Esophagus muscularis mucosa (tissue), 4 donors: ENCODE measurements at regions not wholly inside any gene's neighbourhood (a gene's known extent, or its start where the extent isn't known, plus 50 kb on each side); places are given as distances from the start of the nearest gene placed in this dataset.
"Not testable (repeated sequence)": the region's sequence is repeated elsewhere in the genome, so short reads cannot be mapped to it uniquely, and the experiment has no call there.

ENCODE experiments used
- DNase-seq: peaks from one replicate; pipeline ENCODE4 v3.0.0-alpha.2; 2017; ENCODE audit errors: extremely low spot score
- H3K27ac ChIP-seq, 4 donors: fragments of 200-600 bp; sonication (generic); replicated peaks in 1 of 4; 1 replicate in 3 of 4; 2 replicates in 1 of 4; pipeline ENCODE4 v1.5.1; 2016 to 2019; ENCODE audit warnings: mild to moderate bottlenecking in 1 of 4
- H3K27me3 ChIP-seq, 4 donors: fragments of 200-600 bp; sonication (generic); one replicate each; pipeline versions ENCODE4 v1.5.1 to v1.6.0; 2016 to 2019
- H3K36me3 ChIP-seq, 4 donors: fragments of 200-600 bp; sonication (generic); one replicate each; pipeline ENCODE4 v1.5.1; 2016 to 2019
- H3K4me1 ChIP-seq, 4 donors: fragments of 200-600 bp; sonication (generic); one replicate each; pipeline ENCODE4 v1.5.1; 2016 to 2019
- H3K4me3 ChIP-seq, 4 donors: fragments of 200-600 bp; sonication (generic); 1 replicate in 2 of 4; 2 replicates in 2 of 4; pipeline ENCODE4 v1.5.1; 2016 to 2019; ENCODE audit warnings: mild to moderate bottlenecking in 4 of 4, moderate library complexity in 1 of 4
- H3K9me3 ChIP-seq, 4 donors: fragments of 200-600 bp; sonication (generic); 1 replicate in 3 of 4; 2 replicates in 1 of 4; pipeline ENCODE4 v1.5.1; 2016 to 2019
- EP300 ChIP-seq: sonication (generic); formaldehyde crosslinking; IDR thresholded peaks from one replicate; pipeline ENCODE4 v1.6.1; 2017; ENCODE audit warnings: antibody characterized with exemption
- POLR2A ChIP-seq: fragments of 450-650 bp; IDR thresholded peaks from one replicate; pipeline ENCODE4 v1.6.1; 2017; ENCODE audit warnings: antibody characterized with exemption, moderate library complexity, mild to moderate bottlenecking, low read depth
- POLR2AphosphoS5 ChIP-seq, 2 donors: sonication (generic); formaldehyde crosslinking; IDR thresholded peaks; one replicate each; pipeline ENCODE4 v1.6.1; 2017; ENCODE audit warnings: antibody characterized with exemption in 2 of 2
- WGBS: methylation state at CpG from one replicate; pipeline ENCODE4 v1.1.5; 2018; 5-methylcytosine and 5-hydroxymethylcytosine counted together
- intact Hi-C: fragments of 100-400 bp; cut with DNase I; formaldehyde crosslinking; loops from one replicate; pipeline ENCODE4 v1.15.1; 2023
- TF ChIP-seq, protein P1 (sequence below), 3 experiments: fragments of 200-600 bp in 2 of 3; fragments of 450-650 bp in 1 of 3; sonication (generic) in 2 of 3; IDR thresholded peaks; one replicate each; pipeline ENCODE4 v1.5.1; 2017 to 2019; ENCODE audit warnings: antibody characterized with exemption in 3 of 3, mild to moderate bottlenecking in 2 of 3, moderate library complexity in 1 of 3

DNA sequence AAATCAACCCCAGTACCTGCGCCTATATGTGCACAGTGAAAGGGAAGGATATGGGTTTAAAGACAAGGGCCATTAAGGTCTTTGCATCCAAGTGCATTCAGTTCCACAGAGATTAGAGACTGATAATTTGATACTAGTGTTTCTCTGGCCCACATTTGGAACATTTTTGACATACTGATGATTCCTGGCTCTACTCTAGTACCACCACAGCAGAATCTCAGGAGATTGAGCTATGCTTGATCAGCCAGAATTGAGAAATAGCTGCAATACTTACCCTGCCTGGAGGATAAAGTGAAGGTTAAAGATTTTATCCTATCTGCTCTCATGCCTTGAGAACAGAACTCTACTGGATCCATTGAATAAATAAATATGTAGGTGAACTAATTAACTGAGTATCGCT lies 1267.8 kb downstream of the SUCLG1 start:
- no peaks in the 10 kb centered on the region for H3K36me3 ChIP-seq
- no peak for DNase-seq
- intact Hi-C loops: no loop called here
- no peak overlapping the region for H3K4me3 ChIP-seq
- 67% methylated on average over 2 of the region's 2 CpGs for WGBS
- TF ChIP-seq EP300: no peak
- TF ChIP-seq POLR2A: no peak
- no peak for TF ChIP-seq POLR2AphosphoS5 (IDR thresholded peaks at IDR 0.05)
- TF ChIP-seq, protein P1, sequence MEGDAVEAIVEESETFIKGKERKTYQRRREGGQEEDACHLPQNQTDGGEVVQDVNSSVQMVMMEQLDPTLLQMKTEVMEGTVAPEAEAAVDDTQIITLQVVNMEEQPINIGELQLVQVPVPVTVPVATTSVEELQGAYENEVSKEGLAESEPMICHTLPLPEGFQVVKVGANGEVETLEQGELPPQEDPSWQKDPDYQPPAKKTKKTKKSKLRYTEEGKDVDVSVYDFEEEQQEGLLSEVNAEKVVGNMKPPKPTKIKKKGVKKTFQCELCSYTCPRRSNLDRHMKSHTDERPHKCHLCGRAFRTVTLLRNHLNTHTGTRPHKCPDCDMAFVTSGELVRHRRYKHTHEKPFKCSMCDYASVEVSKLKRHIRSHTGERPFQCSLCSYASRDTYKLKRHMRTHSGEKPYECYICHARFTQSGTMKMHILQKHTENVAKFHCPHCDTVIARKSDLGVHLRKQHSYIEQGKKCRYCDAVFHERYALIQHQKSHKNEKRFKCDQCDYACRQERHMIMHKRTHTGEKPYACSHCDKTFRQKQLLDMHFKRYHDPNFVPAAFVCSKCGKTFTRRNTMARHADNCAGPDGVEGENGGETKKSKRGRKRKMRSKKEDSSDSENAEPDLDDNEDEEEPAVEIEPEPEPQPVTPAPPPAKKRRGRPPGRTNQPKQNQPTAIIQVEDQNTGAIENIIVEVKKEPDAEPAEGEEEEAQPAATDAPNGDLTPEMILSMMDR (IDR thresholded peaks at IDR 0.05): no peak
- no peak overlapping the region for H3K27ac ChIP-seq
- H3K9me3 ChIP-seq: no peaks in the 10 kb centered on the region
- peaks cover 0 to 5% (median 2%) of the 10 kb centered on the region in 4 donors for H3K4me1 ChIP-seq
- no peaks in the 10 kb centered on the region for H3K27me3 ChIP-seq

DNA sequence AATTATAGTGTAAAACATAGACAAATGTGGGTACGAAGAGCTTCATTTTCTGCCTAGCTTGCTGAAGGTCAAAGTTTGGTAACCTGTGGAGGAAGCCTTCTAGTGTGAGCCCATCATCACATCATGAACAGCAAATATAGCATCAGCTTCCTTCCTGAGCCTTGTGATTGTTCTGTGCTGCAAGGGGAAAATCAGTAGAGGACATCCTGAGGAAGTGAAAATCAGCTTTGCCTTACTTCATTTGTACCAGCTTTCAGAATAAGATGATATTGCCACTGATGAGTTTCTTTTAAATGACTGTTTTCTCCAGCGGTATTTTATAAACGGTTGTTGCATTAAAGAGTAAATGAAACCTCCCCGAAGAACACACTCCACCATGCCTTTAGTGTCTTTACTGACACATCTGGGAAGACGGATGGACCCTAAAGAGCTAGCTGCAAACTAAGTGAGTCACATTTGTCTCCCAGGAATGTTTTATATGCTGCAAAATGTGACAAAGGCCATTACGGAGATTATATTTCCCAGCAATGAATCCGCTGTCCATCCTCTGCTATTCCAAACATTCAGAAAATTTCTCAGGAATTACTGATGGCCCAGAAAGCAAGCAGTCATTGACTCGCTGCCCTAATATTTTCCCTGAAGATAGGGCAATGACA lies 1272.8 kb downstream of the SUCLG1 start:
- Histone ChIP-seq H3K4me1 (no peaks in the 10 kb centered on the region), H3K27me3 (no peaks in the 10 kb centered on the region), H3K4me3 (no peak overlapping the region), H3K9me3 (no peaks in the 10 kb centered on the region), H3K36me3 (no peaks in the 10 kb centered on the region), H3K27ac (no peak overlapping the region)
- DNase-seq: no peak
- 70% methylated on average over 8 of the region's 8 CpGs for WGBS
- intact Hi-C loops: no loop called here
- TF ChIP-seq EP300 (no peak), POLR2A (no peak), POLR2AphosphoS5 (IDR thresholded peaks at IDR 0.05) (no peak)
- TF ChIP-seq, protein P1 (IDR thresholded peaks at IDR 0.05): no peak

DNA sequence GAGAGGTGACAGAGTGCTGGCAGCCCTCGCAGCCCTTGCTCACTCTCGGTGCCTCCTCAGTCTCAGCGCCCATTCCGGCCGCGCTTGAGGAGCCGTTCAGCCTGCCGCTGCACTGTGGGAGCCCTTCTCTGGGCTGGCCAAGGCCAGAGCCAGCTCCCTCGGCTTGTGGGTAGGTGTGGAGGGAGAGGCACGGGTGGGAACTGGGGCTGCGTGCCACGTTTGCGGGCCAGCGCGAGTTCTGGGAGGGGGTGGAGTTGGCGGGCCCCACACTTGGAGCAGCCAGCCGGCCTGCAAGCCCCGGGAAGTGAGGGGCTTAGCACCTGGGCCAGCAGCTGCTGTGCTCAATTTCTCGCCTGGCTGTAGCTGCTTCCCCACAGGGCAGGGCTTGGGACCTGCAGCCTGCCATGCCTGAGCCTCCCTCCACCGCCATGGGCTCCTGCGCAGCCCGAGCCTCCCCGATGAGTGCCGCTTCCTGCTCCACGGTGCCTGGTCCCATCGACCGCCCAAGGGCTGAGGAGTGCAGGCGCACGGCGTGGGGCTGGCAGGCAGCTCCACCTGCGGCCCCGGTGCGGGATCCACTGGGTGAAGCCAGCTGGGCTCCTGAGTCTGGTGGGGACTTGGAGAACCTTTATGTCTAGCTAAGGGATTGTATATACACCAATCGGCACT lies 1278.1 kb downstream of the SUCLG1 start:
- WGBS: 91% methylated on average over 17 of the region's 34 CpGs

DNA sequence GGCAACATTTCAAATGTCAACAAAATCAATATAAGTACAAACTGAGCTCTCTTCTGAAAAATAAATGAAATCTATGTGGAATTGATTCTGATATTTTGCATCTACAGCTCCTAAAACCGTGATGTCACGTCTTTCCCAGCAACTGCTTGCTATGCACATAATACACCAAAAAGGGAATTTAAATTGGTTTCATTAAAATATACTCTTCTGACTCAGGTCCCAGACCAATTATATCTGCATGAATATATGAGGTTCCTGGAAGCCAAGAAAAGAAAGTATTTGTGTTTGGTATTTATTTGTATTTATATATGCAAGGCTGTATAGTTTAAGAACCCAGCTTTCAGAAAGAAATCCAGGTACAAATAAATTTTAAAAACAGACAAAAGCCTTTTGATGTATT lies 1282.5 kb downstream of the SUCLG1 start:
- Histone ChIP-seq H3K9me3 (no peaks in the 10 kb centered on the region), H3K36me3 (no peaks in the 10 kb centered on the region), H3K27ac (no peak overlapping the region), H3K27me3 (no peaks in the 10 kb centered on the region), H3K4me1 (no peaks in the 10 kb centered on the region), H3K4me3 (no peak overlapping the region)
- DNase-seq: no peak
- WGBS: 90% methylated on average over 2 of the region's 2 CpGs
- intact Hi-C loops: no loop called here
- TF ChIP-seq POLR2AphosphoS5 (IDR thresholded peaks at IDR 0.05) (no peak), POLR2A (no peak), EP300 (no peak)
- TF ChIP-seq, protein P1 (IDR thresholded peaks at IDR 0.05): no peak

More for the DNA sequence above, 1278.1 kb downstream of the SUCLG1 start:
- H3K4me3 ChIP-seq, H3K27ac ChIP-seq, H3K9me3 ChIP-seq, H3K36me3 ChIP-seq, H3K4me1 ChIP-seq, intact Hi-C loops, H3K27me3 ChIP-seq, DNase-seq: not testable (repeated sequence)

DNA sequence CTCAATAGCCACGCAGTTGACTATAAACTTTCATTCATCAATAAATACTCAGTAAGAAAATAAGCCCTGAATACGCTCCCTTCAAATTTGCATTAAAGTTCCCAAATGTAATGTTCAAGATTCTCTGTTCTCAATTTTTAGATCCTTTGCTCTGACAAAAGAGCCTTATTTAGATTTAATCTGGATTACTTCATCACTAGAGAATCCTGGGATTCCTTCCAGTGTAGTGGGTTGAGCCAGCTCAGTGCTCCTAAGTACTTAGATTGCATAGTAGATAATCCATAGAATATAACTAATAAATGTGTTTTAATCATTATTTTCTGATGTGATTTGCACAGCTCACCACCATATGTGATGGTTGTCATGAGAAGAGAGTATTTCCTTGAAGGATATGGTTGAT lies 1286.2 kb downstream of the SUCLG1 start:
- no peak for TF ChIP-seq POLR2A
- no peak for TF ChIP-seq POLR2AphosphoS5 (IDR thresholded peaks at IDR 0.05)
- no peak overlapping the region for H3K27ac ChIP-seq
- intact Hi-C loops: no loop called here
- no peaks in the 10 kb centered on the region for H3K27me3 ChIP-seq
- WGBS: 74% methylated on average over 2 of the region's 2 CpGs
- H3K36me3 ChIP-seq: no peaks in the 10 kb centered on the region
- no peak overlapping the region for H3K4me3 ChIP-seq
- H3K9me3 ChIP-seq: no peaks in the 10 kb centered on the region
- DNase-seq: no peak
- H3K4me1 ChIP-seq: no peaks in the 10 kb centered on the region
